Gastroesophageal sphincter (tissue), 4 donors: ENCODE measurements at regions not wholly inside any gene's neighbourhood (a gene's known extent, or its start where the extent isn't known, plus 50 kb on each side); places are given as distances from the start of the nearest gene placed in this dataset.

Experiments
- ATAC-seq: fragments of 150-250 bp; one replicate; pipeline ENCODE4 v1.9.1; 2016; ENCODE audit warnings: mild to moderate bottlenecking, moderate library complexity
- H3K27ac ChIP-seq, 4 donors: fragments of 200-600 bp; sonication (generic) in 3 of 4; 1 replicate in 3 of 4; 2 replicates in 1 of 4; pipeline ENCODE4 v1.5.1; 2016 to 2019
- H3K27me3 ChIP-seq: fragments of 200-600 bp; sonication (generic); one replicate; pipeline ENCODE4 v1.5.1; 2019
- H3K36me3 ChIP-seq, 2 donors: fragments of 200-600 bp; sonication (generic); one replicate each; pipeline ENCODE4 v1.5.1; 2019; ENCODE audit warnings: control low read depth in 1 of 2
- H3K4me1 ChIP-seq, 3 donors: fragments of 200-600 bp; sonication (generic); 1 replicate in 2 of 3; 2 replicates in 1 of 3; pipeline ENCODE4 v1.5.1; 2016 to 2019; ENCODE audit warnings: control low read depth in 2 of 3
- H3K4me3 ChIP-seq, 2 donors: fragments of 200-600 bp; sonication (generic); one replicate each; pipeline ENCODE4 v1.5.1; 2019; ENCODE audit warnings: mild to moderate bottlenecking in 1 of 2, moderate library complexity in 1 of 2
- H3K9me3 ChIP-seq, 3 donors: fragments of 200-600 bp; sonication (generic); one replicate each; pipeline ENCODE4 v1.5.1; 2017 to 2019; ENCODE audit warnings: control low read depth in 2 of 3
- CTCF ChIP-seq, 4 experiments: fragments of 200-600 bp in 2 of 4; fragments of 450-650 bp in 2 of 4; sonication (generic) in 1 of 4; IDR thresholded peaks; one replicate each; pipeline ENCODE4 v1.5.1; 2017 to 2019; ENCODE audit warnings: antibody characterized with exemption in 4 of 4, mild to moderate bottlenecking in 2 of 4, moderate library complexity in 2 of 4
- EP300 ChIP-seq: sonication (generic); formaldehyde crosslinking; IDR thresholded peaks from one replicate; pipeline ENCODE4 v1.6.1; 2017; ENCODE audit warnings: antibody characterized with exemption, mild to moderate bottlenecking
- POLR2A ChIP-seq, 2 donors: fragments of 450-650 bp; IDR thresholded peaks; one replicate each; pipeline ENCODE4 v1.6.1; 2017; ENCODE audit warnings: antibody characterized with exemption in 2 of 2, mild to moderate bottlenecking in 2 of 2, moderate library complexity in 1 of 2
- POLR2AphosphoS5 ChIP-seq: sonication (generic); formaldehyde crosslinking; IDR thresholded peaks from one replicate; pipeline ENCODE4 v1.6.1; 2017; ENCODE audit warnings: antibody characterized with exemption
- WGBS, 2 donors: methylation state at CpG; one replicate each; pipeline ENCODE4 v1.1.5; 2018; ENCODE audit warnings: low coverage in 1 of 2; 5-methylcytosine and 5-hydroxymethylcytosine counted together

GRCh38 chr5:97476852-97477534, 293.9 kb upstream of the RIOK2 start:
- no peak for ATAC-seq
- no peak for TF ChIP-seq POLR2A (IDR thresholded peaks at IDR 0.05)
- no peak for TF ChIP-seq POLR2AphosphoS5
- no peak for TF ChIP-seq CTCF (IDR thresholded peaks at IDR 0.05)
- TF ChIP-seq EP300 = no peak
- 79 to 81% methylated on average over 2 of the region's 2 CpGs for WGBS, 2 donors
- Histone ChIP-seq H3K9me3 (no peaks in the 10 kb centered on the region), H3K27me3 (no peaks in the 10 kb centered on the region), H3K4me3 (no peak overlapping the region), H3K36me3 (no peaks in the 10 kb centered on the region), H3K27ac (no peak overlapping the region), H3K4me1 (no peaks in the 10 kb centered on the region)

- H3K9me3 ChIP-seq = no peaks in the 10 kb centered on the region
- no peak overlapping the region for H3K27ac ChIP-seq
- no peak for ATAC-seq
- H3K27me3 ChIP-seq = no peaks in the 10 kb centered on the region
- no peaks in the 10 kb centered on the region for H3K36me3 ChIP-seq
- no peaks in the 10 kb centered on the region for H3K4me1 ChIP-seq
- H3K4me3 ChIP-seq = no peak overlapping the region
- TF ChIP-seq POLR2AphosphoS5 = no peak
- TF ChIP-seq CTCF (IDR thresholded peaks at IDR 0.05) = no peak
- TF ChIP-seq POLR2A (IDR thresholded peaks at IDR 0.05) = no peak
- no peak for TF ChIP-seq EP300
Observed at GRCh38 chr5:97478483-97478882, 295.4 kb upstream of the RIOK2 start.

- Histone ChIP-seq H3K9me3 (no peaks in the 10 kb centered on the region), H3K27ac (no peak overlapping the region), H3K36me3 (no peaks in the 10 kb centered on the region), H3K27me3 (no peaks in the 10 kb centered on the region), H3K4me3 (no peak overlapping the region), H3K4me1 (no peaks in the 10 kb centered on the region)
- 74 to 95% methylated on average over 3 of the region's 3 CpGs for WGBS, 2 donors
- no peak for ATAC-seq
- TF ChIP-seq POLR2A (IDR thresholded peaks at IDR 0.05) (no peak), EP300 (no peak), CTCF (IDR thresholded peaks at IDR 0.05) (no peak), POLR2AphosphoS5 (no peak)
Observed at GRCh38 chr5:97480313-97480712, 297.3 kb upstream of the RIOK2 start.

- Histone ChIP-seq H3K36me3 (no peaks in the 10 kb centered on the region), H3K4me3 (no peak overlapping the region), H3K4me1 (no peaks in the 10 kb centered on the region), H3K27me3 (no peaks in the 10 kb centered on the region), H3K27ac (no peak overlapping the region), H3K9me3 (no peaks in the 10 kb centered on the region)
- no peak for ATAC-seq
- TF ChIP-seq POLR2A (IDR thresholded peaks at IDR 0.05) = no peak
- TF ChIP-seq POLR2AphosphoS5 = no peak
- no peak for TF ChIP-seq EP300
- TF ChIP-seq CTCF (IDR thresholded peaks at IDR 0.05) = no peak
- WGBS, 2 donors = no CpG with 5 or more reads among the region's 7 CpGs
Observed at GRCh38 chr5:97488126-97488668, 305.1 kb upstream of the RIOK2 start.
